HG02884 (cell line): ENCODE measurements at regions not wholly inside any gene's neighbourhood (a gene's known extent, or its start where the extent isn't known, plus 50 kb on each side); places are given as distances from the start of the nearest gene placed in this dataset.
"Not testable (repeated sequence)": the region's sequence is repeated elsewhere in the genome, so short reads cannot be mapped to it uniquely, and the experiment has no call there.

Source experiments
- ATAC-seq: cut with Tn5 transposase; IDR thresholded peaks from one replicate; pipeline ENCODE4 v1.9.1; 2021; ENCODE audit warnings: mild to moderate bottlenecking, moderate library complexity; ENCODE audit not compliant: unreplicated experiment

GRCh38 chr16:65827231-65827630, 539.3 kb upstream of the CDH5 start:
- ATAC-seq, result no peak

GRCh38 chr16:65825191-65825856, 541.2 kb upstream of the CDH5 start:
- no peak for ATAC-seq

- ATAC-seq, result no peak
Measured at GRCh38 chr16:65822148-65822547, 544.3 kb upstream of the CDH5 start.

- no peak for ATAC-seq
Measured at GRCh38 chr16:65819136-65819898, 547.2 kb upstream of the CDH5 start.

- ATAC-seq, result no peak
Measured at GRCh38 chr16:65817799-65818198, 548.7 kb upstream of the CDH5 start.

- ATAC-seq, result no peak
Measured at GRCh38 chr16:65817066-65817465, 549.4 kb upstream of the CDH5 start.

- no peak for ATAC-seq
Measured at GRCh38 chr16:65816556-65816955, 549.9 kb upstream of the CDH5 start.

- no peak for ATAC-seq
Measured at GRCh38 chr16:65815707-65816106, 550.8 kb upstream of the CDH5 start.

GRCh38 chr16:65813879-65814278, 552.6 kb upstream of the CDH5 start:
- not testable (repeated sequence) for ATAC-seq

GRCh38 chr16:65809627-65810026, 556.9 kb upstream of the CDH5 start:
- no peak for ATAC-seq

GRCh38 chr16:65808790-65809189, 557.7 kb upstream of the CDH5 start:
- no peak for ATAC-seq

- no peak for ATAC-seq
Measured at GRCh38 chr16:65807858-65808257, 558.6 kb upstream of the CDH5 start.

- ATAC-seq, result not testable (repeated sequence)
Measured at GRCh38 chr16:65805704-65806103, 560.8 kb upstream of the CDH5 start.

GRCh38 chr16:65796481-65796880, 570.0 kb upstream of the CDH5 start:
- ATAC-seq, result no peak

- no peak for ATAC-seq
Measured at GRCh38 chr16:65794973-65795372, 571.5 kb upstream of the CDH5 start.

GRCh38 chr16:65793781-65794180, 572.7 kb upstream of the CDH5 start:
- ATAC-seq, result no peak

GRCh38 chr16:65790768-65791167, 575.7 kb upstream of the CDH5 start:
- ATAC-seq, result no peak

- no peak for ATAC-seq
Measured at GRCh38 chr16:65789161-65789945, 577.1 kb upstream of the CDH5 start.

GRCh38 chr16:65788434-65789140, 577.9 kb upstream of the CDH5 start:
- no peak for ATAC-seq

GRCh38 chr16:65787921-65788320, 578.6 kb upstream of the CDH5 start:
- no peak for ATAC-seq

- no peak for ATAC-seq
Measured at GRCh38 chr16:65786916-65787315, 579.6 kb upstream of the CDH5 start.
